Neural progenitor cell (in vitro differentiated cells): ENCODE measurements at regions not wholly inside any gene's neighbourhood (a gene's known extent, or its start where the extent isn't known, plus 50 kb on each side); places are given as distances from the start of the nearest gene placed in this dataset.

Experiments
- DNase-seq: peaks from one replicate; pipeline ENCODE4 v3.0.0-alpha.2; 2016; ENCODE audit warnings: low spot score
- H2AFZ ChIP-seq: fragments of 200-600 bp; sonication (generic); replicated peaks from 2 replicates; pipeline ENCODE4 v1.6.1; 2016; ENCODE audit warnings: antibody characterized with exemption
- H3F3A ChIP-seq: fragments of 200-600 bp; sonication (generic); 2 replicates; pipeline ENCODE4 v1.6.1; 2016; ENCODE audit warnings: antibody characterized with exemption, low read depth
- H3K27ac ChIP-seq: fragments of 200-600 bp; sonication (generic); 2 replicates; pipeline ENCODE4 v1.5.1; 2016; ENCODE audit warnings: mild to moderate bottlenecking
- H3K27me3 ChIP-seq: fragments of 200-600 bp; sonication (generic); 2 replicates; pipeline ENCODE4 v1.6.1; 2016; ENCODE audit warnings: mild to moderate bottlenecking, moderate library complexity
- H3K36me3 ChIP-seq: fragments of 200-600 bp; sonication (generic); 2 replicates; pipeline ENCODE4 v1.5.1; 2016
- H3K4me1 ChIP-seq: fragments of 200-600 bp; sonication (generic); 2 replicates; pipeline ENCODE4 v1.6.1; 2016; ENCODE audit warnings: mixed run types
- H3K4me2 ChIP-seq: fragments of 200-600 bp; sonication (generic); 2 replicates; pipeline ENCODE4 v1.6.1; 2016
- H3K4me3 ChIP-seq: fragments of 200-600 bp; sonication (generic); 2 replicates; pipeline ENCODE4 v1.5.1; 2016
- H3K79me2 ChIP-seq: fragments of 200-600 bp; sonication (generic); 2 replicates; pipeline ENCODE4 v1.6.1; 2016; ENCODE audit warnings: low read depth
- H3K9ac ChIP-seq: fragments of 200-600 bp; sonication (generic); 2 replicates; pipeline ENCODE4 v1.6.1; 2016
- H3K9me3 ChIP-seq: fragments of 200-600 bp; sonication (generic); 2 replicates; pipeline ENCODE4 v1.5.1; 2016; ENCODE audit warnings: low read depth
- H4K20me1 ChIP-seq: fragments of 200-600 bp; sonication (generic); 2 replicates; pipeline ENCODE4 v1.6.1; 2016; ENCODE audit warnings: low read depth
- H3K27ac Mint-ChIP-seq: 3 replicates; pipeline ENCODE4 v1.8.0; 2021; ENCODE audit warnings: mixed read lengths
- H3K27me3 Mint-ChIP-seq: 2 replicates; pipeline ENCODE4 v1.8.0; 2022; ENCODE audit warnings: low read depth, mild to moderate bottlenecking, inconsistent platforms, moderate library complexity, mixed read lengths; ENCODE audit not compliant: insufficient read depth
- H3K36me3 Mint-ChIP-seq: 3 replicates; pipeline ENCODE4 v1.8.0; 2021; ENCODE audit warnings: mixed read lengths
- H3K4me1 Mint-ChIP-seq: 3 replicates; pipeline ENCODE4 v1.8.0; 2021; ENCODE audit warnings: mixed read lengths
- H3K4me3 Mint-ChIP-seq: 3 replicates; pipeline ENCODE4 v1.8.0; 2021; ENCODE audit warnings: mild to moderate bottlenecking, moderate library complexity, mixed read lengths
- H3K9me3 Mint-ChIP-seq: 3 replicates; pipeline ENCODE4 v1.8.0; 2020; ENCODE audit warnings: mixed read lengths
- EZH2 ChIP-seq: fragments of 200-600 bp; sonication (generic); IDR thresholded peaks from 2 replicates; pipeline ENCODE4 v1.6.1; 2017; ENCODE audit warnings: antibody characterized with exemption, mild to moderate bottlenecking, moderate library complexity
- EZH2phosphoT487 ChIP-seq: fragments of 200-600 bp; sonication (generic); IDR thresholded peaks from 2 replicates; pipeline ENCODE4 v1.6.1; 2017; ENCODE audit warnings: antibody characterized with exemption
- TF ChIP-seq, protein P1 (sequence below): fragments of 200-600 bp; sonication (generic); IDR thresholded peaks from 2 replicates; pipeline ENCODE4 v1.5.1; 2017; ENCODE audit warnings: antibody characterized with exemption, mild to moderate bottlenecking

DNA sequence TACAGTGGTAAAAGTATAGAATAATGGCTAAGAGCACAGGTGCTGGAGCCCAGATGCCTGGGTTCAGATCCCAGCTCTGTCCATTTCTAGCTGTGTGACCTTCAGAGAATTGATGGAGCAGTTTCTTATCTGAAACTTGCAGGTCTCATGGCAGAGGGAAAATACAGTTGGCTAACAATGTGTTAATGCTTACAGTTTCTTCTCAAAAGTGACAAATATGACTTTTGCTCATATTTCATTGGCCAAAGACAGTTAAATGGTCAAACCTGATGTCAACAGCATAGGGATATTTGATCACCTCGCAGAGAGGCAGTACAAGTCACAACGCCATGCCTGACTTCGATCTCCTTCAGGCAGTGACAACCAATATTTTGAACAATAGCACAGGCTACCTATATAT is 60.2 kb upstream of the LCORL start:
- Mint-ChIP-seq H3K36me3 (no peaks in the 10 kb centered on the region), H3K4me1 (no peaks in the 10 kb centered on the region), H3K9me3 (no peaks in the 10 kb centered on the region), H3K4me3 (no peak overlapping the region), H3K27me3 (peaks cover 2% of the 10 kb centered on the region), H3K27ac (no peak overlapping the region)
- no peaks in the 10 kb centered on the region for H3K27me3 ChIP-seq
- TF ChIP-seq, protein P1, sequence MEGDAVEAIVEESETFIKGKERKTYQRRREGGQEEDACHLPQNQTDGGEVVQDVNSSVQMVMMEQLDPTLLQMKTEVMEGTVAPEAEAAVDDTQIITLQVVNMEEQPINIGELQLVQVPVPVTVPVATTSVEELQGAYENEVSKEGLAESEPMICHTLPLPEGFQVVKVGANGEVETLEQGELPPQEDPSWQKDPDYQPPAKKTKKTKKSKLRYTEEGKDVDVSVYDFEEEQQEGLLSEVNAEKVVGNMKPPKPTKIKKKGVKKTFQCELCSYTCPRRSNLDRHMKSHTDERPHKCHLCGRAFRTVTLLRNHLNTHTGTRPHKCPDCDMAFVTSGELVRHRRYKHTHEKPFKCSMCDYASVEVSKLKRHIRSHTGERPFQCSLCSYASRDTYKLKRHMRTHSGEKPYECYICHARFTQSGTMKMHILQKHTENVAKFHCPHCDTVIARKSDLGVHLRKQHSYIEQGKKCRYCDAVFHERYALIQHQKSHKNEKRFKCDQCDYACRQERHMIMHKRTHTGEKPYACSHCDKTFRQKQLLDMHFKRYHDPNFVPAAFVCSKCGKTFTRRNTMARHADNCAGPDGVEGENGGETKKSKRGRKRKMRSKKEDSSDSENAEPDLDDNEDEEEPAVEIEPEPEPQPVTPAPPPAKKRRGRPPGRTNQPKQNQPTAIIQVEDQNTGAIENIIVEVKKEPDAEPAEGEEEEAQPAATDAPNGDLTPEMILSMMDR: no peak
- no peak for TF ChIP-seq EZH2
- TF ChIP-seq EZH2phosphoT487: no peak
- no peak overlapping the region for H2AFZ ChIP-seq
- no peak for DNase-seq
- H3K9me3 ChIP-seq: no peaks in the 10 kb centered on the region
- H4K20me1 ChIP-seq: no peaks in the 10 kb centered on the region
- H3K4me2 ChIP-seq: no peak overlapping the region
- no peaks in the 10 kb centered on the region for H3K36me3 ChIP-seq
- H3K4me1 ChIP-seq: no peaks in the 10 kb centered on the region
- H3K79me2 ChIP-seq: no peaks in the 10 kb centered on the region
- no peak overlapping the region for H3K27ac ChIP-seq
- H3K4me3 ChIP-seq: no peak overlapping the region
- no peaks in the 10 kb centered on the region for H3F3A ChIP-seq
- no peak overlapping the region for H3K9ac ChIP-seq

DNA sequence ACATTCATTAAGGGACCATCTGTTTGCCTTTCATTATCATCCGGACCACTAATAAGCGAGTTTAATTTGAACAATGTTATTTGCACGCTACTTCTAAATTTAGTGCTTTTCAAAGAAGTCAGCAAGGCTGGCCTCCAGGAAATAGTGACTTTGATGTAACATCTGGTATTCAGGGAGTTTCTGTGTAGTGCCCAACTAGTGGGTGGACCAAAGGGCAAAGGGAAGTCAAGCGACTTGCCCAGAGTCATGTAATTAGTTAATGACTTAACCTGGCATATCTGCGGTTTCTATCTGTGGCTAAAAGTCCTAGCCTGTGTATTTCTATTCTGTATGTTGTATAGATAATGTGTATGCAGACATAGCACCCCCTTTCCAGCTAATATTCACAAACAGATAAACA is 56.3 kb upstream of the LCORL start:
- Histone ChIP-seq H3K4me2 (no peak overlapping the region), H3K79me2 (no peaks in the 10 kb centered on the region), H4K20me1 (no peaks in the 10 kb centered on the region), H3F3A (no peaks in the 10 kb centered on the region), H3K27me3 (no peaks in the 10 kb centered on the region), H3K4me1 (no peaks in the 10 kb centered on the region), H3K27ac (no peak overlapping the region), H3K36me3 (no peaks in the 10 kb centered on the region), H3K4me3 (no peak overlapping the region), H3K9ac (no peak overlapping the region), H3K9me3 (no peaks in the 10 kb centered on the region), H2AFZ (no peak overlapping the region)
- Mint-ChIP-seq H3K36me3 (no peaks in the 10 kb centered on the region), H3K9me3 (no peaks in the 10 kb centered on the region), H3K4me3 (no peak overlapping the region), H3K27me3 (peaks cover 2% of the 10 kb centered on the region), H3K4me1 (no peaks in the 10 kb centered on the region), H3K27ac (no peak overlapping the region)
- no peak for TF ChIP-seq EZH2
- TF ChIP-seq, protein P1: no peak
- no peak for TF ChIP-seq EZH2phosphoT487
- DNase-seq: no peak

DNA sequence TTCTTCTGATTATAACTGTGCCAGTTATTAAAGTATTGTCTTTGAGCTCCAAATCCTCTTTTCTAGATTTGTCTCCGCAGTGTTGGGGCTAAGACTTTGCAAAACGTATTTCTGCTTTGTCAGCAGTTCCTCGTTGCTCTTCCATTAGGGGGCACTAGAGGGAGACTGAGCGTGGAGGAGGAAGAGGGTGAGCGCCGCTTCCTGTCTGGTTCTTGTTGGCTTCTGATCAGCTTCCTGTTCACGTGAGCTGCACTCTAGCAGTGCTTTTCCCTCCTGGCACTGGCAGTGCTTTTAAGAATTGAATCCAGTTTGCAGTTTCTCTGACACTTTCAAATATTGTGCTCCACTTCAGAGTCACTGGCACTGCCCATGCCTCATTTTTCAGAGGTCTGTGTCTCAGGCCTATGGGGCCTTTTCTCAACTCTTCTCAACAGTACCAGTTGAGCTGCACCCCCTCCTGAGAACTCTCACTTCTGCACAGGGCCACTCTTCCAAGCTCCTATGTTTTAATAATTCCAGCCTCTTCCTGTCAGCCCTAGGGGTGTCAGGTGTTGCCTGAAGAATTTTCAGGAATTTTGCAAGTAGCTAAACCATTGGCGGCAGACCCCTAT is 54.4 kb upstream of the LCORL start:
- Histone ChIP-seq H3K4me1 (no peaks in the 10 kb centered on the region), H3K27ac (no peak overlapping the region), H3K36me3 (no peaks in the 10 kb centered on the region), H3K4me2 (no peak overlapping the region), H2AFZ (no peak overlapping the region), H3K79me2 (no peaks in the 10 kb centered on the region), H3F3A (no peaks in the 10 kb centered on the region), H3K4me3 (no peak overlapping the region), H3K9ac (no peak overlapping the region), H3K9me3 (no peaks in the 10 kb centered on the region), H4K20me1 (no peaks in the 10 kb centered on the region), H3K27me3 (no peaks in the 10 kb centered on the region)
- H3K4me3 Mint-ChIP-seq: no peak overlapping the region
- no peaks in the 10 kb centered on the region for H3K36me3 Mint-ChIP-seq
- H3K27ac Mint-ChIP-seq: no peak overlapping the region
- TF ChIP-seq, protein P1: peak; percentile 26
- TF ChIP-seq EZH2 (no peak), EZH2phosphoT487 (no peak)
- H3K9me3 Mint-ChIP-seq: no peaks in the 10 kb centered on the region
- H3K4me1 Mint-ChIP-seq: no peaks in the 10 kb centered on the region
- peaks cover 5% of the 10 kb centered on the region for H3K27me3 Mint-ChIP-seq
- peak; percentile 4 for DNase-seq
